RWPE2 (cell line): ENCODE measurements at regions not wholly inside any gene's neighbourhood (a gene's known extent, or its start where the extent isn't known, plus 50 kb on each side); places are given as distances from the start of the nearest gene placed in this dataset.

Source experiments
- ATAC-seq: fragments of 200-7000 bp; cut with Tn5 transposase; 3 replicates; pipeline ENCODE4 v1.9.1; 2021; ENCODE audit warnings: low read depth
- DNase-seq: peaks from one replicate; pipeline ENCODE4 v3.0.0-alpha.2; 2020; ENCODE audit warnings: low spot score
- H3K27ac ChIP-seq: fragments of 450-650 bp; 2 replicates; pipeline ENCODE4 v1.5.1; 2017; ENCODE audit warnings: mild to moderate bottlenecking; ENCODE audit not compliant: poor library complexity, severe bottlenecking
- H3K27me3 ChIP-seq: fragments of 250-450 bp; sonication (Bioruptor Pico); 2 replicates; pipeline ENCODE4 v1.5.1; 2021; ENCODE audit warnings: mild to moderate bottlenecking, moderate library complexity; ENCODE audit not compliant: insufficient read depth, poor library complexity, severe bottlenecking
- H3K36me3 ChIP-seq: fragments of 250-450 bp; sonication (Bioruptor Pico); 2 replicates; pipeline ENCODE4 v1.5.1; 2020; ENCODE audit warnings: low read depth, mild to moderate bottlenecking, moderate library complexity
- H3K4me1 ChIP-seq: fragments of 250-450 bp; sonication (Bioruptor Pico); 2 replicates; pipeline ENCODE4 v1.5.1; 2021; ENCODE audit warnings: mild to moderate bottlenecking, moderate library complexity; ENCODE audit not compliant: insufficient read depth, poor library complexity, severe bottlenecking
- H3K4me3 ChIP-seq: fragments of 250-450 bp; sonication (Bioruptor Pico); 2 replicates; pipeline ENCODE4 v1.5.1; 2021; ENCODE audit warnings: mild to moderate bottlenecking, moderate library complexity; ENCODE audit not compliant: severe bottlenecking
- H3K9me3 ChIP-seq: fragments of 250-450 bp; sonication (Bioruptor Pico); 2 replicates; pipeline ENCODE4 v1.5.1; 2021; ENCODE audit warnings: mild to moderate bottlenecking, moderate library complexity; ENCODE audit not compliant: severe bottlenecking
- CTCF ChIP-seq: fragments of 450-650 bp; IDR thresholded peaks from one replicate; pipeline ENCODE4 v1.5.1; 2017; ENCODE audit warnings: mild to moderate bottlenecking, moderate library complexity; ENCODE audit not compliant: poor library complexity, severe bottlenecking

- Histone ChIP-seq H3K4me3 (no peak overlapping the region), H3K4me1 (no peaks in the 10 kb centered on the region), H3K27ac (no peak overlapping the region), H3K36me3 (no peaks in the 10 kb centered on the region), H3K9me3 (no peaks in the 10 kb centered on the region), H3K27me3 (no peaks in the 10 kb centered on the region)
- DNase-seq: no peak
- TF ChIP-seq CTCF: no peak
- no peak for ATAC-seq
These were observed 814.8 kb upstream of the IGFBP7 start for GRCh38 chr4:57924951-57925350.

- no peak for TF ChIP-seq CTCF
- H3K27ac ChIP-seq: no peak overlapping the region
- no peak for DNase-seq
- no peak overlapping the region for H3K4me3 ChIP-seq
- H3K9me3 ChIP-seq: no peaks in the 10 kb centered on the region
- no peak for ATAC-seq
- no peaks in the 10 kb centered on the region for H3K4me1 ChIP-seq
- H3K27me3 ChIP-seq: no peaks in the 10 kb centered on the region
- H3K36me3 ChIP-seq: no peaks in the 10 kb centered on the region
These were observed 806.3 kb upstream of the IGFBP7 start for GRCh38 chr4:57916479-57916878.

- Histone ChIP-seq H3K9me3 (no peaks in the 10 kb centered on the region), H3K36me3 (no peaks in the 10 kb centered on the region), H3K4me3 (no peak overlapping the region), H3K27me3 (no peaks in the 10 kb centered on the region), H3K27ac (no peak overlapping the region), H3K4me1 (no peaks in the 10 kb centered on the region)
- DNase-seq (no peak), ATAC-seq (no peak)
- TF ChIP-seq CTCF: no peak
These were observed 801.0 kb upstream of the IGFBP7 start for GRCh38 chr4:57911203-57911602.

- no peak overlapping the region for H3K27ac ChIP-seq
- H3K4me1 ChIP-seq: no peaks in the 10 kb centered on the region
- ATAC-seq: no peak
- TF ChIP-seq CTCF: no peak
- no peaks in the 10 kb centered on the region for H3K9me3 ChIP-seq
- H3K4me3 ChIP-seq: no peak overlapping the region
- DNase-seq: no peak
- H3K36me3 ChIP-seq: no peaks in the 10 kb centered on the region
- no peaks in the 10 kb centered on the region for H3K27me3 ChIP-seq
These were observed 800.0 kb upstream of the IGFBP7 start for GRCh38 chr4:57910151-57910550.

- Histone ChIP-seq H3K36me3 (no peaks in the 10 kb centered on the region), H3K4me1 (no peaks in the 10 kb centered on the region), H3K27me3 (no peaks in the 10 kb centered on the region), H3K9me3 (no peaks in the 10 kb centered on the region), H3K4me3 (no peak overlapping the region), H3K27ac (no peak overlapping the region)
- no peak for DNase-seq
- TF ChIP-seq CTCF: no peak
- ATAC-seq: peak; percentile 35; the same call in 1 of the 3 replicates
These were observed 795.8 kb upstream of the IGFBP7 start for GRCh38 chr4:57905965-57906364.
